ENCODE measurements at regions not wholly inside any gene's neighbourhood (a gene's known extent, or its start where the extent isn't known, plus 50 kb on each side); places are given as distances from the start of the nearest gene placed in this dataset.

DNA sequence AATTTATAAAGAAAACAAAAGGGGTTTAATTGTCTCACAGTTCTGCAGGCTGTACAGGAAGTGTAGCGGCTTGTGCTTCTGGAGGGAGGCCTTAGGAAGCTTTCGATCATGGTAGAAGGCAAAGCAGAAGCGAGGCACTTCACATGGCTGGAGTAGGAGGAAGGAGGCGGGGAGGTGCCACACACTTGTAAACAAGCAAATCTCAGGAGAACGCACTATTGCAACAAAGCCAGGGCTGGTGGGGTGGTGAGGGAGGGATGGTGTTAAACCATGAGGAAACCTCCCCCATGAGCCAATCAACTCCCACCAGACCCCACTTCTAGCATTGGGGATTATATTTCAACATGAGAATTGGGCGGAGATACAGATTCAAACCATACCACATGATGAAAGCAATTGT, 1116.3 kb downstream of the FAT4 start:
- DNase-seq (ENCODE audit: low spot score), result no peak

DNA sequence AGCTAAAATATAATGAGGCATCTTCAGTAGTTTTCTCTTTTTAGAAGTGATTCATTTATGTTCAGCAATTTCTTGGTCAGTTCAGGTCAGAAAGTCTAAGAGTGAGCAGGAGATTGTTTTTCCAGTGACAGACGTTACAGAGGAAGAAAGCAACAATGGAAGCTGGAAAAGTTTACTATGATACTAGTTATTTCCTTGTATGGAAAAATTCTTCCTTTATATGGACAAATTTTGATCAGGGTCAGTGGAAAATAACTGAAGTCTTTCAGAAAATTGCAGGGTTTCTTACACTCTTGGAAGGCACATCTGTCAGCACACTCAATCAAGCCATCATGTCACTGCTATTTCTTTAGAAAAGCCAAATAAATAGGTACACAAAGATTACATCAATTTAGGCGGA, 1120.7 kb downstream of the FAT4 start:
- DNase-seq (ENCODE audit: low spot score), result no peak

DNA sequence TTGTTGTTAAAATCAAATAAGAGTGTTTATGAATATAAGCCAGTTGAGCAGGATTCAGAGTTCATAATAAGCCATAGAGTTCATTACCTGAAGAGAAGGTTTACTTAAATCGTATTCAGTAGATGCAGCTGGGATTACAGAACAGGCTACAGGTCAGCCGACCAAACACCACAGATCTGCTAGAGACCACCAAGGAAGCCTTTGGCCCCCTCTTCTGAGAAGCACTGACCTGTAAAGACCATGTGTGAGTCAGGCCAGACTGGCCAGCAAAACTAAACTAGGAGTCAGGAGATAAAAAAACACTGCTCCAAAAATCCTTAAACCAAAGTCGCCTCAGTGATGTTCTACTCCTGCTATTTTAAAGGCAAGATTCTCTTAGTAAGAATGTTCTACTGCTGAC, 1125.5 kb downstream of the FAT4 start:
- no peak for DNase-seq (ENCODE audit: low spot score)

- no peak for DNase-seq (ENCODE audit: low spot score)
These were observed 1126.6 kb downstream of the FAT4 start for GRCh38 chr4:126441173-126442035.

DNA sequence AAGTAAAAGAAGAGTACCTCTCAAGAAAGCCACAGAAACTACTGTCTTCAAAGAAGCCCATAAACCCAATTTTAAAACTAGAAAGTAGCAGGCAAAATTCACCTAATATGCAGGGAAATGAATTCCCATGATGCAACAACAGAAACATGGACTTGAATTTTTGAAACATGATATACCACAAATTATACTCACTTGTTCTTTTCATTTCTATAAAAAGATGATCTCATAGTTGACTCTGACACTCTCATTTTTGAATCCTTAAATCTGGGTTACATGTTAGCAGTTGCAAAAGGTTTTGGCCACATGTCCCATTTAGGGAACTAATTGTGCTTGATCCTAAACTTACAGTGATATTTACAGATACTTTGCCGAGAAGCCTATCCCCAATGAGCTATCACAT, 1130.8 kb downstream of the FAT4 start:
- DNase-seq (ENCODE audit: low spot score), result no peak

DNA sequence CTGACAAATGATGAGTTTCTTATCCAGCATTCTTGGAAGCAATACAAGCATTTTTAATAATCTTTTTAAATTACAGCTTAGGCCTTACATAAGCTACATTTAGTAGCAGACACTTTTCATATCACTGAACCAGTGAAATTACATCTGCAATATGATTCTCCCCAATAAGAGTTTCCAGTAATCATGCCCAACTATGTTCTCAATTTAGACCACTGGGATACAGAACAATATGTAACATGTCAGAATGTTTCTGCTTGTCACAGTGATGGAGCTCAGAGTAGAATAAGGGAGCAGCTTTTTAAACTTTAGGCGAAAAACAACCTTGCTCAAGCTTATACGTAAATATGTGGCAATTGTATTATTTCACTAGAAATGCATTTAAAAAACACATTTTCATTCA, 1132.2 kb downstream of the FAT4 start:
- DNase-seq (ENCODE audit: low spot score), result no peak

DNA sequence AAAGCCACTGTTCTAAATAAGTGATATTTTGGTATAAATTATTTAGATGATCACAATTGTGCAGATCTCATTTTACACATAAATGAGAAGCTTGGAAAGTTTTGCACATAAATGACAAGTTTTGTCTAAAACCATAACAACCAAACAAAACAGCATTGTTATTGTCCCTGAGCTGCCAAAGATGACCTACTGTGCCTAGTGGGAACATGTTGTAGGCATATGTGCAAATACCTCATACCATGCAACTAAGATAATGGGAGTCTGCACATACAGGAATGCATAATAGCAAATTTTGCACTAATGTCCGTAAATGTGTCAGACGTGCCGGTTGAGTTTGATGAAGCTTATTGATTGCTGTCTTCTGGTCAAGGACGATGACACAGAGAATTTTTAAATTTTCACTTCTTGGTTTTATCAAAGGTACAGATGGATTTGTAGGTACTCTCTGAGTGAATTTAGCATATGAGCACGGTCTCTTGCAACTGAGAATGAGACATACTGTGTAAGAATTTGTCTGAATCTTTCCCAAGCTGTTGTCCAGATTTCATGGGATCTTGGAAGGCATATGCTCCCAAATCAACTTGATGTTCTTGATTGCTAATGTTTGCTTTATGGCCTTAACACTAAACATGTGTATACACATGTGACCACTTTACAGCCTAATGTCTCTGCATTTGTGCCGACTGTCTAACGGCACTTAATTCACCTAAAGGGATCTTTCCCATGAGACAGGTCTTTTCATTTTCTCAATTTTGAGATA, 1133.5 kb downstream of the FAT4 start:
- no peak for DNase-seq (ENCODE audit: low spot score)

DNA sequence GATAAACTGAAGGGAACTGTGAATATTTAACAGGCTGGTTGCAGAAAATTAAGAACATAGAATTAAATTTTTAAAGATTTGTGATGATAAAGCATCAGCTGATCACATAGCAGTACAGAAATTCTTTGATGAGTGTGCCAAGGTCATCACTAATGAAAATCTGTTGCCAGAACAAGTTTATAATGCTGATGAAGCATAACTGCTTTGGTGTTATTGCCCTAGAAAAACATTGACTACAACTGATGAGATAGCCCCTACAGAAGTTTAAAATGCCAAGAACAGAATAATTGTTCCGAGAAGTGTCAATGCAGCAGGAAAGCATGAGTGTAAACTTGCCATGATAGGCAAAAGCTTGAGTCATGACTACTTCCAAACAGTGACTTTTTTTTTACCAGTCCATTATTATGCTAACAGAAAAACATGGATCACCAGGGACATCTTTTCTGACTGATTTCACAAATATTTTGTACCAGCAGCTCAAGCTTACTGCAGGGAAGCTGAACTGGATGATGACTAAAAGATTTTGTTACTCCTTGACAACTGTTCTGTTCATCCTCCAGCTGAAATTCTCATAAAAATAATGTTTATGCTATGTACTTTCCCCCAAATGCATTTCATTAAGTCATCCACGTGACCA, 1136.6 kb downstream of the FAT4 start:
- DNase-seq (ENCODE audit: low spot score), result no peak

DNA sequence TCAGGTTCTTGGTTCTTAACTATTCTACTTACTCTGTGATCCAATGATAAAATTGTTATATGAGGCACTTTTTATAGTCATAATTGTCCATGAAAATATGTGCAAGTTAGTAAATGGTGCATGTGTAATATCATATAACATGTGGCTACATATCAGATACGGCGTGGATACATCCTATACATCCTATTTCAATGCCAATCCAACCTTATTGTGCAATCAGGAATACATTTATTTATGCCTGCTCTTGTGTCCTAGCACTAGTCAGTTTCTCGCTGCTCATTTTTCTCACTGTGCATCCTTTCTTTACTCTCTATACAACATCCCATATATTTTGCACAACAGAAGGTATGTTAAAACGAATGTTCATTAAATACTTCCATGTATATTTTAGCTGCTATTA, 1141.1 kb downstream of the FAT4 start:
- DNase-seq (ENCODE audit: low spot score), result no peak

- no peak for DNase-seq (ENCODE audit: low spot score)
These were observed 1144.2 kb downstream of the FAT4 start for GRCh38 chr4:126458993-126459392.

DNA sequence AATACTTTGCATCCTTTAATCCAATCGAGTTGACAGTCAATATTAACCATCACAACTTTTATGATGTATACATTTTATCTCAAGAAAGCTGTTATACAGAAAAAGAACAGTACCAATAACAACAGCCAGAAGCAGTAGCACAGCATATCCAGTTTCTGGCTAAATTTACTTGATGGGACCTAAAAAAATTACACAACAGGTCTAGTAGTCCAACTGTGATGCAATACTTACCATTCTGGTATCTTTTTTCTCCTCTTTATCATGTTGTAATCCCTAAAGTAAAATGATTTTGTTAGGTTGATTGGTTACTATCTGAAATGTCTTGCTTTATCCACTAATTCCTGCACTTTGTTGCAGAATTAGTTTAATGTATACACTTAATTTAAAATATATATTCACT, 1150.6 kb downstream of the FAT4 start:
- DNase-seq (ENCODE audit: low spot score), result no peak

GRCh38 chr4:126466848-126467247, 1152.1 kb downstream of the FAT4 start:
- no peak for DNase-seq (ENCODE audit: low spot score)

DNA sequence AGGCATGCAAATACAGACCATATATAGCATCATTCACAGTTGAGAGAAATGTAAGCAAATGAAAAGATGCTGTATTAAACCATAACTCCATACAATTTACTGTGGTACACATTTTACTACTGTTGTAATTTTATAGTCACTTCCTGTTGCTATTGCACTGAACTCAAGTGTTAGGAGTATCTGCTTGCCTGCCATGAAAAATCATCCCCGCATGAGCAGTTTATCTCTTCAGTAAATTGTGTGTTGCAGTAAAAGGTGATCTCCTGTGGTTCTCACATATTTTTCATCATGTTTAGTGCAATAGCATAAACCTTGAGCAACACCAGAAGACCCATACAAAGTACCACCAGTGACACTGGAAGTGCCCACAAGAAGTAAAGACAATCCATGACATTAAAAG, 1153.4 kb downstream of the FAT4 start:
- no peak for DNase-seq (ENCODE audit: low spot score)

DNA sequence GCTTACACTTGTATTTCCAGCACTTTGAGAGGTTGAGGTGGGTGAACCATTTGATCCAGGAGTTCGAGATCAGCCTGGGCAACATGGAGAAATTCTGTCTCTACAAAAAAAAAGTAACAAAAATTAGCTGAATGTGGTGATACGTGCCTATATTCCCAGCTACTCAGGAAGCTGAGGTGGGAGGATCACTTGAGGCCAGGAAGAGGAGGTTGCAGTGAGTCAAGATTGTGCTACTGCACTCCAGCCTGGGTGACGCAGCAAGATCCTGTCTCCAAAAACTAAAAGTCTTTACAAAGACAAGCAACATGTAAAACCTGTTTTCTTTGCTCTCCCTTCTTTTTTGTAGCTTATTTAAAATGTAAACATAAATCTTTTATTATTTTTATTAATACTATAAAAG, 1156.1 kb downstream of the FAT4 start:
- DNase-seq (ENCODE audit: low spot score), result no peak

- no peak for DNase-seq (ENCODE audit: low spot score)
These were observed 1157.0 kb upstream of the INTU start for GRCh38 chr4:126475730-126476129.

DNA sequence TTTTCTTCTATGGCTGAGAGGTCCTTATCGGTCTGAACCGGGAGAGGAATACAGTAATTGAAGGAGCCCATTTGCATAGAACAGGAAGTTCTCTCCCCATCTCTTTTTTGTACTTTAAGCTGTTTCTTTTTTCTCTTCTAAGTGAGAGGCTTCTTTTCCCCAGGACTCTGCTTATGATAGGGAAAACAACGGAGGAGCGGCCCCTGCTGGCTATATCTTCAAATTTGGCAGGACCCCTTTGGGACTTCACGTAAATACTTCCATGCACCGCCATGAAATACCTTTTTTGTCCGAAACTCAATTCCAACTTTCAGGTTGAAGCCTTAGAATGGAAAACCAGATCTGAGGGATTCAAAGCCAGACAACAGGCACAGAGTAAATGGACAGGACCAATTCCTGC, 1153.0 kb upstream of the INTU start:
- DNase-seq (ENCODE audit: low spot score), result no peak

- DNase-seq (ENCODE audit: low spot score), result no peak
These were observed 1150.4 kb upstream of the INTU start for GRCh38 chr4:126482311-126482710.

DNA sequence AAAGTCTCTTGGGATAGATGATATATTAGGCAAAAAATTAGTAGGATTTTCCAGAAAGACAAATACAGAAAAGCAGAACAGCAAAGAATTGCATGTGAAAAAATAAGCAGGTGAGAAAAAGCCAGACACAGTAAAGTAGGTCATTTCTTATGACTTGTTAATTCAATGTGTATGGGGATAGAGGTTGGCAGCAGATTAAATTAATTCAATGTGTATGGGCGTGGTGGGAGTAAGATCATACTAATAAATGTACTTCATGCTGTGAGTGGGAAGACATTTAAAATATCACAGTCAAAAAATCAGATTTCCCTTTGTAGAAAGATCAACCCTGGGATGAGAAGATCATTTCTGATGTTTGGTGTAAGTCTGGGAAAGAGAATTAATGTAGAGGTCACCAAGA, 1146.4 kb upstream of the INTU start:
- no peak for DNase-seq (ENCODE audit: low spot score)

DNA sequence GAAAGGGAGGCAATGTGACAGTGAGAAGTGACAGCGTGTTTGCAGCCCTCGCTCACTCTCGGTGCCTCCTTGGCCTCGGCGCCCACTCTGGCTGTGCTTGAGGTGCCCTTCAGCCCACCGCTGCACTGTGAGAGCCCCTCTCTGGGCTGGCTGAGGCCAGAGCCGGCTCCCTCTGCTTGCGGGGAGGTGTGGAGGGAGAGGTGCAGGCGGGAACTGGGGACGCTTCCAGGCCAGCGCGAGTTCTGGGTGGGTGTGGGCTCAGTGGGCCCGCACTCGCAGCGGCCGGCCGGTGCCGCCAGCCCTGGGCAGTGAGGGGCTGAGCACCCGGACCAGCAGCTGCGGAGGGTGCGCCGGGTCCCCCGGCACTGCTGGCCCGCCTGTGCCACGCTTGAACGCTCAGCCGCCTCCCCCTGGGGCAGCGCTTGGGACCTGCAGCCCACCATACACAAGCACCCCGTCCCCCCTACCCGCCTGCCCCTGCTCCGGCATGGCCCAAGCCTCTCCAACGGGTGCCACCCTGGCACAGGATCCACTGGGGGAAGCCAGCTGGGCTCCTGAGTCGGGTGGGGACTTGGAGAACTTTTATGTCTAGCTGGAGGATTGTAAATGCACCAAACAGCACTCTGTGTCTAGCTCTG, 1142.8 kb upstream of the INTU start:
- DNase-seq (ENCODE audit: low spot score), result no peak

DNA sequence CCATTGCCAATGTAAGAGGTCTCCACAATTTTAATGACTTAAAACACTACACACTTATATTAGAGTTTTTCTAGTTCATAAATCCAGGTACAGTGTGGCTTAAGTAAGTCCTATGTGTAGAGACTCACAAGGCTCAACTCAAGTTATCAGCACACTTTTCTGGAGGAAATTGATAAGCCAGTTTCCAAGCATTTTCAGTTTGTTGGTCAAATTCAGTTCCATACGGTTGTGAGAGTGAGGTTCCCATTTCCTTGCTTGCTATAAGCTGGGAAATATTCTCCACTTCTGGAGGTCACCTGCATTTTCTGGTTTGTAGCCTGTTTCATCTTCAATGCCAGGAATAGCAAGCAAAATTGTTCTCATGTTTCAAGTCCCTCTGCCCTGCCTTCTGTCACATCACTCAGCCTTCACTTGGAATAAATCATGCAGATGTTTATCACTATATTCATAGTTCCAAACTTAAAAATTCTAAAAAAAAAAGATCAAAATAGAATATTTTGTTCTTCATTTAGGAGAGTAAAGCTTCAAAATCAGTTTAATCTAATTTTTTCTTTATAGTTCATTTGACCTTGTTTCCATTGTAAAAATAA, 1137.5 kb upstream of the INTU start:
- DNase-seq (ENCODE audit: low spot score), result no peak

DNA sequence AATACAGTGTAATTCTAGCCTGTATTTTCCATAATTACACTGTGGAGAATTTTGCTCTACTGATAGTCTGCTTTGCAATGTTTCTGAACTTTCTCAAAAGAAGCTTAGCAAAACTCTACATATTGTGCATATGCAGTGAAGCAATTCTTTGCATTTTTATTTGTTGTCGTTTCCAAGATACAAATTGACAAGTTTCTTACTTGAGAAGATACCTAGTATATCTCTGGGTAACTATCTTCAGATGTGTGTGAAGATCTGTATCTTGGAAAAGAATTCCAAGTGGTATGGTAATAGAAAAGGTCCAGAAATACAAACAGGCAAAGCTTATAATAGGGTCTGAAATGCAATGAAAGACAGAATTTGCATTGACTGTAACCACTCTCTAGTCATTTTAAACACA, 1119.8 kb upstream of the INTU start:
- DNase-seq (ENCODE audit: low spot score), result no peak

GRCh38 chr4:126513596-126513995, 1119.2 kb upstream of the INTU start:
- DNase-seq (ENCODE audit: low spot score), result no peak
